HepG2 (cell line): ENCODE measurements at regions not wholly inside any gene's neighbourhood (a gene's known extent, or its start where the extent isn't known, plus 50 kb on each side); places are given as distances from the start of the nearest gene placed in this dataset.

ENCODE experiments used
- ATAC-seq: fragments of 200-7000 bp; cut with Tn5 transposase; 3 replicates; pipeline ENCODE4 v1.9.1; 2020; ENCODE audit warnings: mild to moderate bottlenecking, moderate library complexity
- BruUV-seq: library from RNA; stranded (reverse); fragments of 400-500 nt; replicated peaks from 2 replicates; lab custom pipeline; 2021; lab: Mats Ljungman, UMichigan
- CTCF ChIA-PET: fragments of 300-600 bp; formaldehyde crosslinking; extraction: SDS; loops from one replicate; lab custom pipeline; 2021; ENCODE audit warnings: low total read pairs, inconsistent platforms, low intra/inter-chr PET ratio; lab: Yijun Ruan, JAX
- POLR2A ChIA-PET: fragments of 350-600 bp; sonication (Branson Sonifier 250); formaldehyde crosslinking; loops from one replicate; lab custom pipeline; 2020; ENCODE audit warnings: antibody characterized with exemption, inconsistent platforms; lab: Yijun Ruan, JAX
- DNase-seq: peaks from one replicate; pipeline ENCODE4 v3.0.0-alpha.2; 2015; ENCODE audit warnings: low spot score
- FAIRE-seq: peaks from 3 replicates; lab custom pipeline; 2011; peaks lifted over from hg19 to GRCh38; lab: Jason Lieb, UNC
- H2AFZ ChIP-seq: one replicate; pipeline ENCODE4 v1.6.1; 2011; ENCODE audit warnings: low read length, inconsistent platforms
- H3K27ac ChIP-seq: fragments of 300-600 bp; 3 replicates; pipeline ENCODE4 v1.8.0; 2011; ENCODE audit warnings: mixed run types, mild to moderate bottlenecking, mixed read lengths, low read length, inconsistent platforms; ENCODE audit not compliant: insufficient read depth; ENCODE audit errors: extremely low read length
- H3K27me3 ChIP-seq, 2 experiments: fragments of 200-600 bp in 1 of 2; 2 replicates in 1 of 2; 3 replicates in 1 of 2; pipeline versions ENCODE4 v1.6.0 to v1.8.0; 2011; ENCODE audit warnings: low read length in 2 of 2, mild to moderate bottlenecking in 2 of 2, moderate library complexity in 2 of 2, inconsistent platforms in 1 of 2; ENCODE audit not compliant: insufficient read depth in 2 of 2, control insufficient read depth in 1 of 2
- H3K36me3 ChIP-seq, 2 experiments: fragments of 200-600 bp in 1 of 2; replicated peaks in 1 of 2; 2 replicates in 1 of 2; 3 replicates in 1 of 2; pipeline versions ENCODE4 v1.5.1 to v1.8.0; 2011; ENCODE audit warnings: low read length in 2 of 2, inconsistent platforms in 1 of 2; ENCODE audit not compliant: insufficient read depth in 2 of 2, control insufficient read depth in 1 of 2
- H3K4me1 ChIP-seq: 2 replicates; pipeline ENCODE4 v1.5.1; 2012; ENCODE audit warnings: low read length, inconsistent platforms; ENCODE audit not compliant: insufficient read depth
- H3K4me2 ChIP-seq: 2 replicates; pipeline ENCODE4 v1.6.0; 2011; ENCODE audit warnings: low read depth, low read length, inconsistent platforms
- H3K4me3 ChIP-seq, 3 experiments: fragments of 200-600 bp in 1 of 3; sonication (generic), shearing (Covaris generic) in 1 of 3; replicated peaks in 1 of 3; 2 replicates each; pipeline ENCODE4 v1.5.1; 2011 to 2016; ENCODE audit warnings: low read length in 3 of 3, inconsistent platforms in 2 of 3, low read depth in 2 of 3, mild to moderate bottlenecking in 2 of 3, control low read depth in 1 of 3, mixed read lengths in 1 of 3; ENCODE audit not compliant: insufficient read depth in 1 of 3
- H3K79me2 ChIP-seq: one replicate; pipeline ENCODE4 v1.6.1; 2011; ENCODE audit warnings: low read length, inconsistent platforms; ENCODE audit not compliant: insufficient read depth
- H3K9ac ChIP-seq: 2 replicates; pipeline ENCODE4 v1.6.0; 2011; ENCODE audit warnings: mild to moderate bottlenecking, low read depth, low read length, inconsistent platforms; ENCODE audit not compliant: insufficient read depth
- H3K9me3 ChIP-seq: 2 replicates; pipeline ENCODE4 v1.5.1; 2012; ENCODE audit warnings: mild to moderate bottlenecking, low read length
- H4K20me1 ChIP-seq: 2 replicates; pipeline ENCODE4 v1.6.0; 2011; ENCODE audit warnings: inconsistent platforms, mild to moderate bottlenecking, low read length, moderate library complexity; ENCODE audit not compliant: insufficient read depth
- CBX5 ChIP-seq: sonication (generic); formaldehyde crosslinking; IDR thresholded peaks from 2 replicates; pipeline ENCODE4 v1.4.0; 2020; ENCODE audit warnings: missing genetic modification reagents, borderline replicate concordance
- CEBPB ChIP-seq: IDR thresholded peaks from 2 replicates; pipeline ENCODE4 v1.6.1; 2011; ENCODE audit warnings: low read depth, low read length, improper control_type of control experiment, borderline replicate concordance
- DNMT1 ChIP-seq: sonication (generic); formaldehyde crosslinking; IDR thresholded peaks from 2 replicates; pipeline ENCODE4 v1.5.1; 2020; ENCODE audit warnings: mild to moderate bottlenecking, missing genetic modification reagents
- IKZF1 ChIP-seq: fragments of 450-650 bp; IDR thresholded peaks from 2 replicates; pipeline ENCODE4 v1.7.1; 2016
- JUNB ChIP-seq: sonication (generic); formaldehyde crosslinking; IDR thresholded peaks from 2 replicates; pipeline ENCODE4 v1.8.0; 2022; ENCODE audit warnings: missing genetic modification reagents, mild to moderate bottlenecking, borderline replicate concordance
- MEF2D ChIP-seq: sonication (generic); formaldehyde crosslinking; IDR thresholded peaks from 2 replicates; pipeline ENCODE4 v1.5.1; 2020; ENCODE audit warnings: mild to moderate bottlenecking, missing genetic modification reagents
- MYC ChIP-seq: sonication (generic); formaldehyde crosslinking; IDR thresholded peaks from 2 replicates; pipeline ENCODE4 v1.9.0; 2021; ENCODE audit warnings: missing genetic modification reagents, borderline replicate concordance
- SMARCE1 ChIP-seq: fragments of 450-650 bp; IDR thresholded peaks from 2 replicates; pipeline ENCODE4 v1.6.1; 2017; ENCODE audit warnings: borderline replicate concordance
- ZBTB7B ChIP-seq: sonication (generic); formaldehyde crosslinking; IDR thresholded peaks from 2 replicates; pipeline ENCODE4 v1.4.0; 2020; ENCODE audit warnings: missing genetic modification reagents
- ZNF234 ChIP-seq: sonication (generic); formaldehyde crosslinking; conservative IDR thresholded peaks from 2 replicates; pipeline ENCODE4 v1.5.1; 2020; ENCODE audit warnings: mild to moderate bottlenecking, missing genetic modification reagents
- ZNF33A ChIP-seq: sonication (generic); formaldehyde crosslinking; IDR thresholded peaks from 2 replicates; pipeline ENCODE4 v1.5.1; 2020; ENCODE audit warnings: missing genetic modification reagents, mild to moderate bottlenecking, moderate library complexity, borderline replicate concordance
- ZNF724P ChIP-seq: sonication (generic); formaldehyde crosslinking; IDR thresholded peaks from 2 replicates; pipeline ENCODE4 v1.8.0; 2022; ENCODE audit warnings: missing genetic modification reagents, borderline replicate concordance
- WGBS: methylation state at CpG from one replicate; pipeline ENCODE4 v1.1.6; 2017; ENCODE audit warnings: low lambda C conversion rate; 5-methylcytosine and 5-hydroxymethylcytosine counted together
- in situ Hi-C: cut with HindIII; loops from 2 replicates; pipeline ENCODE4 v1.10.0; 2017; ENCODE audit warnings: low pct_unique_long_range_greater_than_20kb; ENCODE audit not compliant: extremely low pct_ligation_motif_present
- intact Hi-C: fragments of 100-400 bp; cut with micrococcal nuclease; formaldehyde crosslinking; loops from one replicate; pipeline ENCODE4 v1.10.0; 2022; ENCODE audit not compliant: unreplicated experiment
- TF ChIP-seq, protein P1 (sequence below): sonication (generic); formaldehyde crosslinking; IDR thresholded peaks from 2 replicates; pipeline ENCODE4 v1.4.0; 2020; ENCODE audit warnings: mild to moderate bottlenecking, missing genetic modification reagents
- TF ChIP-seq, protein P2 (sequence below): sonication (generic); formaldehyde crosslinking; IDR thresholded peaks from 2 replicates; pipeline ENCODE4 v1.5.0; 2020; ENCODE audit warnings: mild to moderate bottlenecking, missing genetic modification reagents, moderate library complexity

DNA sequence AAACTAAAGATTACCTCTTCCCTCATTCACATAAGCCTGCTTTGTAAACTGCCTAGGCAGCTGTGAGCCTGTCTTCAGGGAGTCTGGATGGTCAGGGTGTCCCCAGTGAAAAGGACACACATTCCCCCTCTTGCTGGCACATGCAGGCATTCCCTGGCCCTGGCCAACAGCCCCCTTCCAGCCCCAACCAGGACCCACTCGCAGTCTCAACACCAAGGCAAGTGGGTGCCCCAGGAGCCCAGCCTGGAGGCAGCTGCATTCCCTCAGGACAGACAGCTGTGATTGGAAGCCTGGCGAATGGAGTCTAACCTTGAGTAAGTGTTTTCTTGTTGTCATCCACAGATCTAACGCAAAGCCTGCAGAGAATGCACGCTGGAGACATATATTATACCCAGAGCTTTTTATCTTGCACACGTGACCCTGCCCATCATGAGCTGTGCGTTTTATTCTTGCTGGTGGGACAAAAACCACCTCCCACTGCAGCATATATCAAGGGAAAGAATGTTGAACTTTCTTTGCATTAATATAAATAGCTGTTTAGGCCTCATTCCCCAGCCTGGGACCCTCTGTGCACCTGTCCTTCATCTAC is 95.0 kb upstream of the LHX1 start:
- Histone ChIP-seq H4K20me1 (no peaks in the 10 kb centered on the region), H3K9me3 (no peaks in the 10 kb centered on the region), H3K79me2 (no peaks in the 10 kb centered on the region), H2AFZ (no peak overlapping the region), H3K4me1 (no peaks in the 10 kb centered on the region), H3K27me3 (peaks cover 0 to 11% of the 10 kb centered on the region in 2 experiments; a peak in 2 of 5 replicates), H3K36me3 (no peaks in the 10 kb centered on the region), H3K4me2 (no peak overlapping the region), H3K9ac (no peak overlapping the region), H3K4me3 (no peak overlapping the region), H3K27ac (no peak overlapping the region)
- POLR2A ChIA-PET, result no interaction called here
- no peak for ATAC-seq
- TF ChIP-seq ZNF234 (no peak), SMARCE1 (no peak), JUNB (no peak), CBX5 (CRISPR knock-in tag) (no peak), ZNF724P (no peak), ZBTB7B (no peak), IKZF1 (no peak), DNMT1 (no peak), MYC (no peak), MEF2D (CRISPR knock-in tag) (no peak), CEBPB (no peak), ZNF33A (CRISPR knock-in tag) (no peak)
- TF ChIP-seq, protein P1, sequence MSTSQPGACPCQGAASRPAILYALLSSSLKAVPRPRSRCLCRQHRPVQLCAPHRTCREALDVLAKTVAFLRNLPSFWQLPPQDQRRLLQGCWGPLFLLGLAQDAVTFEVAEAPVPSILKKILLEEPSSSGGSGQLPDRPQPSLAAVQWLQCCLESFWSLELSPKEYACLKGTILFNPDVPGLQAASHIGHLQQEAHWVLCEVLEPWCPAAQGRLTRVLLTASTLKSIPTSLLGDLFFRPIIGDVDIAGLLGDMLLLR (CRISPR knock-in tag), result no peak
- TF ChIP-seq, protein P2, sequence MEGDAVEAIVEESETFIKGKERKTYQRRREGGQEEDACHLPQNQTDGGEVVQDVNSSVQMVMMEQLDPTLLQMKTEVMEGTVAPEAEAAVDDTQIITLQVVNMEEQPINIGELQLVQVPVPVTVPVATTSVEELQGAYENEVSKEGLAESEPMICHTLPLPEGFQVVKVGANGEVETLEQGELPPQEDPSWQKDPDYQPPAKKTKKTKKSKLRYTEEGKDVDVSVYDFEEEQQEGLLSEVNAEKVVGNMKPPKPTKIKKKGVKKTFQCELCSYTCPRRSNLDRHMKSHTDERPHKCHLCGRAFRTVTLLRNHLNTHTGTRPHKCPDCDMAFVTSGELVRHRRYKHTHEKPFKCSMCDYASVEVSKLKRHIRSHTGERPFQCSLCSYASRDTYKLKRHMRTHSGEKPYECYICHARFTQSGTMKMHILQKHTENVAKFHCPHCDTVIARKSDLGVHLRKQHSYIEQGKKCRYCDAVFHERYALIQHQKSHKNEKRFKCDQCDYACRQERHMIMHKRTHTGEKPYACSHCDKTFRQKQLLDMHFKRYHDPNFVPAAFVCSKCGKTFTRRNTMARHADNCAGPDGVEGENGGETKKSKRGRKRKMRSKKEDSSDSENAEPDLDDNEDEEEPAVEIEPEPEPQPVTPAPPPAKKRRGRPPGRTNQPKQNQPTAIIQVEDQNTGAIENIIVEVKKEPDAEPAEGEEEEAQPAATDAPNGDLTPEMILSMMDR (CRISPR knock-in tag), result no peak
- DNase-seq, result no peak
- intact Hi-C loops (no loop called here), in situ Hi-C loops (no loop called here)
- WGBS, result 7% methylated on average over 5 of the region's 6 CpGs
- BruUV-seq, result no TSS peak
- FAIRE-seq, result no peak
- CTCF ChIA-PET, result no interaction called here
